Activated CD8-positive, alpha-beta memory T cell treated with anti-CD3 and anti-CD28 coated beads, Interleukin-2, amount 10 ng/mL, durations not matched to agents 7 days and 5 days (primary cell): ENCODE measurements at regions not wholly inside any gene's neighbourhood (a gene's known extent, or its start where the extent isn't known, plus 50 kb on each side); places are given as distances from the start of the nearest gene placed in this dataset.
"Not testable (repeated sequence)": the region's sequence is repeated elsewhere in the genome, so short reads cannot be mapped to it uniquely, and the experiment has no call there.

Source experiments
- ATAC-seq: fragments of 150-1000 bp; cut with Tn5 transposase; one replicate; pipeline ENCODE4 v1.10.0; 2021; ENCODE audit warnings: moderate library complexity
- CTCF ChIA-PET: fragments of 350-600 bp; sonication (Branson Sonifier 250); formaldehyde crosslinking; loops from one replicate; lab custom pipeline; 2021; ENCODE audit warnings: antibody characterized with exemption; lab: Charles Lee
- DNase-seq: peaks from one replicate; pipeline ENCODE4 v3.0.0-alpha.2; 2020
- H3K27ac Mint-ChIP-seq: one replicate; pipeline ENCODE4 v1.8.0; 2021; ENCODE audit warnings: mild to moderate bottlenecking, mixed read lengths
- H3K27me3 Mint-ChIP-seq: one replicate; pipeline ENCODE4 v1.8.0; 2021; ENCODE audit warnings: mixed read lengths
- H3K36me3 Mint-ChIP-seq: one replicate; pipeline ENCODE4 v1.8.0; 2021; ENCODE audit warnings: mild to moderate bottlenecking, mixed read lengths
- H3K4me1 Mint-ChIP-seq: one replicate; pipeline ENCODE4 v1.8.0; 2021; ENCODE audit warnings: mixed read lengths
- H3K4me3 Mint-ChIP-seq: one replicate; pipeline ENCODE4 v1.8.0; 2021; ENCODE audit warnings: mild to moderate bottlenecking, moderate library complexity, mixed read lengths
- H3K9me3 Mint-ChIP-seq: one replicate; pipeline ENCODE4 v1.8.0; 2022; ENCODE audit warnings: low read depth, mixed read lengths

DNA sequence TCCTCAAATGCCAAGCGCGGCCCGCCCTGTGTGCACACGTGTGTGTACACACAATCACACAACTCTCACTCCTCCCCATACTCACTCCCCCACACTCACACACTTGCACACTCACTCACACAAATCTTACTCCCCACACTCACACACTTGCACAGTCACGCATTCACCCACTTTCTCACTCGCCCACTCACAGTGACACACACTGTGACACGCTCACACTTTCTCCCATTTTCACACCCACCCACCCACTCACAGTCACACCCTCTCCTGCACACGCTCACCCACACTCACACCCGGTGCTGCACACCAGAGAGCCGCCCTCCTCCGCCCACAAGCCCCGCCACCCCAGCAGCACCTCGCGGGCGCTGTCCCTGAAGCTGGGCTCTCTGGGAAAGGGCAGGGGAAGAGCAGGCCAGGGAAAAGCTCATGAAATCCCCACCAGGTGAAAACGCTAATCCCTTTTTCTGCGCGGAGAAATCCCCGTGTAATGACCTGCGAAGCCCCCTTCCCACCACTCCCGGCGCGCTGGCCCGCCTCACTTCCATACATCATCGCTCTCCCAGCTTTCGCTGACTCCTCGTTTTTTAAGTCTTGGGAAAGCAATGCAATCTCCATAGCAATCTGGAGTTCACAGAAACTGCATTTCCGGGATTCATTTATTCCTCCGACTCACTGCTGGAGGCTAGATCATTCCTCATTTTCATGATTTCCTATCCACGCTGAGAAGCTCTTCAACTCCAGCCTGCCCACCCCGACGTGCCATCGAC, 211.6 kb upstream of the LRRC61 start:
- ATAC-seq, H3K9me3 Mint-ChIP-seq, H3K4me1 Mint-ChIP-seq, H3K4me3 Mint-ChIP-seq, DNase-seq, H3K36me3 Mint-ChIP-seq, CTCF ChIA-PET, H3K27ac Mint-ChIP-seq: not testable (repeated sequence)
- peaks cover 20% of the 10 kb centered on the region for H3K27me3 Mint-ChIP-seq

- H3K27ac Mint-ChIP-seq, H3K9me3 Mint-ChIP-seq, H3K4me3 Mint-ChIP-seq, H3K4me1 Mint-ChIP-seq, ATAC-seq, H3K36me3 Mint-ChIP-seq, DNase-seq, CTCF ChIA-PET: not testable (repeated sequence)
- peaks cover 20% of the 10 kb centered on the region for H3K27me3 Mint-ChIP-seq
These were observed 209.9 kb upstream of the LRRC61 start for GRCh38 chr7:150113301-150113700.

- H3K27ac Mint-ChIP-seq, H3K4me3 Mint-ChIP-seq, H3K4me1 Mint-ChIP-seq, CTCF ChIA-PET, ATAC-seq, DNase-seq, H3K9me3 Mint-ChIP-seq, H3K36me3 Mint-ChIP-seq: not testable (repeated sequence)
- peaks cover 27% of the 10 kb centered on the region for H3K27me3 Mint-ChIP-seq
These were observed 208.6 kb upstream of the LRRC61 start for GRCh38 chr7:150114591-150114990.

DNA sequence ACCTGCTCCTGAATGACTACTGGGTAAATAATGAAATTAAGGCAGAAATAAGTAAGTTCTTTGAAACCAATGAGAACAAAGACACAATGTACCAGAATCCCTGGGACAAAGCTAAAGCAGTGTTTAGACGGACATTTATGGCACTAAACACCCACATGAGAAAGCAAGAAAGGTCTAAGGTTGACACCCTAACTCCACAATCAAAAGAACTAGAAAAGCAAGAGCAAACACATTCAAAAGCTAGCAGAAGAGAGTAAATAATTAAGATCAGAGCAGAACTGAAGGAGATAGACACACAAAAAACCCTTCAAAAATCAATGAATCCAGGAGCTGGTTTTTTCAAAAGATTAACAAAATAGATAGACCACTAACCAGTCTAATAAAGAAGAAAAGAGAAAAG, 203.2 kb upstream of the LRRC61 start:
- H3K4me1 Mint-ChIP-seq, DNase-seq, H3K9me3 Mint-ChIP-seq, CTCF ChIA-PET, H3K36me3 Mint-ChIP-seq, H3K27ac Mint-ChIP-seq, ATAC-seq, H3K4me3 Mint-ChIP-seq: not testable (repeated sequence)
- H3K27me3 Mint-ChIP-seq = peaks cover 23% of the 10 kb centered on the region

DNA sequence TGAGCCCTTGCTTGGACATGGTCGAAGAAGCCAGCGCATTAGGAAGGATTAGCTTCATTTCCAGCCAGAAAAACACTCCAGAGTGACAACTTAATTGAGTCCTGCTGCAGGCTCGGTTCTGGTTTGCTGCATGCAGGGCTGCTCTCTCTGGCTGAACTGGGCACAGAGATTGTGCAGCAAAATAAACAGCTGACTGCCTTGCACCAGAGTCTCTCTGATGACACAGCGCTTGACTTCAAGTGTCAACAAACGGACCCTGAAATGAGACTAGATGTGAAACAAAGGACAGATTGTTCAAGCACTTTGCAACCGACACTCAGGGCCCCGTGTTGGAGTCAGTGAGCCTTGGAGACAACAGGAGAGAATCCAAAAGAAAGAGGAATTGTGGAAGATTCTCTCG, 197.3 kb upstream of the LRRC61 start:
- H3K27ac Mint-ChIP-seq, H3K4me1 Mint-ChIP-seq, H3K27me3 Mint-ChIP-seq, DNase-seq, ATAC-seq, H3K9me3 Mint-ChIP-seq, H3K4me3 Mint-ChIP-seq, CTCF ChIA-PET, H3K36me3 Mint-ChIP-seq: not testable (repeated sequence)

GRCh38 chr7:150134451-150134850, 188.7 kb upstream of the LRRC61 start:
- H3K4me3 Mint-ChIP-seq, H3K4me1 Mint-ChIP-seq, ATAC-seq, H3K36me3 Mint-ChIP-seq, CTCF ChIA-PET, H3K27me3 Mint-ChIP-seq, DNase-seq, H3K27ac Mint-ChIP-seq, H3K9me3 Mint-ChIP-seq: not testable (repeated sequence)

DNA sequence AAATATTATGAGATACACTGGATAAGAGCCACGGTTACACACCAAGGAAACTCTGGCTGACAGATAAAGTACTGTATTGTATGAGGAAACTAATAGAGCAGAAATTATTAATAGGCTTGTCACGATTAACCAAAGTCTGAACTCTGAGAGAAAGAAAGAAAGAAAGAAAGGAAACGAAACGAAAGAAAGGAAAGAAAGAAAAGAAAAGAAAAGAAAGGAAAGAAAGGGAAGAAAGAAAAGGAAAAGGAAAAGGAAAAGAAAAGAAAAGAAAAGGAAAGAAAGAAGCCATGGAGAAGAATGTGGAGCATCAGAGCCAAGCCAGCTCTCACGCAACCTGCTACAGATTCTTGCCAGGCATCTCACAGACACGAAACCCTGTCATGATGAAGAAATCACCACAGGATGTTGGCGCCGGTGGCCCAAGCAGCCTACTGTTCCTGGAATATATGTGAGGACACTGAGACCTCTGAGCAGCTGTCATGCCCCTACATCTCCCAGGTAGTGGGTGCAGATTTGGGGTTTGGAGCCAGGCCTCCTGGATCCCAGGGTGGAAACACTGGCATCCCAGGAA, 187.4 kb upstream of the LRRC61 start:
- CTCF ChIA-PET, H3K4me1 Mint-ChIP-seq, H3K4me3 Mint-ChIP-seq: not testable (repeated sequence)

DNA sequence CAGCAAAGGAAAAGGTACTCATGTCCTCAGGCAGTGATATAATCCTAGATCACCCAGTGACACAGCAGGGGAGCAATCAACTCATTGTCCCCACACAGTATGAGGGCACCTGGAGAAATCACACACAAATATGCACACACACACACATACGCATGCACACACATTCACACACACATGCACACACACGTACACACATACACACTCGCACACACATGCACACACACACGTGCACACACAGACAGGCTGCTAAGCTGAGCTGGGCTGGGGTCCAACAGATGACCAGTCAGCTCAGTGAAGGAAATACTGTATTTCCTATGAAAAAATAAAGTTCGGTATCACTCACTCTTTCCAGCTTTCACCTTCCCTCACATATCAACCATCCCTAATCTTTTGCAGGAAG, 183.3 kb upstream of the LRRC61 start:
- H3K27ac Mint-ChIP-seq, ATAC-seq: not testable (repeated sequence)

More for the DNA sequence above, 187.4 kb upstream of the LRRC61 start:
- not testable (repeated sequence) for ATAC-seq, H3K27me3 Mint-ChIP-seq, DNase-seq, H3K9me3 Mint-ChIP-seq, H3K36me3 Mint-ChIP-seq, H3K27ac Mint-ChIP-seq

GRCh38 chr7:150141525-150142345, 181.4 kb upstream of the LRRC61 start:
- H3K36me3 Mint-ChIP-seq, DNase-seq, ATAC-seq, H3K9me3 Mint-ChIP-seq, H3K4me3 Mint-ChIP-seq, CTCF ChIA-PET, H3K27ac Mint-ChIP-seq, H3K4me1 Mint-ChIP-seq, H3K27me3 Mint-ChIP-seq: not testable (repeated sequence)

More for the DNA sequence above, 183.3 kb upstream of the LRRC61 start:
- CTCF ChIA-PET, H3K27me3 Mint-ChIP-seq, DNase-seq, H3K4me3 Mint-ChIP-seq, H3K9me3 Mint-ChIP-seq, H3K4me1 Mint-ChIP-seq, H3K36me3 Mint-ChIP-seq: not testable (repeated sequence)

DNA sequence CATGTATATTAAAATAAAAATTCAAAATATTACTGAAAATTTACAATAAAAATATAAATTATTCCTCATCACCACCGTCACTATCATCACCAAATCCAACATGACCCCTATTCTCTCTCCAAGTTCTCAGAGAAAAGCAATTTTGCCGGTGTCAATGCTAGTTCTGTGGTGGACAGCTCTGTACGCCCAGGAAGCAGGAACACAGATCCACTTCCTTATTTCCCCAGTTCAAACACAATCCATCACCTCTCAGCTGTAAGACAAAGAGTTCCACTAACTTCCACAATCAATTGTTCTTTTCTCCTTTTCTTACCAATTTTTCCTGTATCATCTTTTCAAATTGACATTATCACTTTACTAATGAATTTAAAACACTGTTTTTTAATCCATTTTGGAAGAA, 177.0 kb upstream of the LRRC61 start:
- DNase-seq, H3K9me3 Mint-ChIP-seq, H3K36me3 Mint-ChIP-seq, H3K4me1 Mint-ChIP-seq, H3K27ac Mint-ChIP-seq, H3K27me3 Mint-ChIP-seq, H3K4me3 Mint-ChIP-seq, ATAC-seq, CTCF ChIA-PET: not testable (repeated sequence)

GRCh38 chr7:150147524-150147923, 175.6 kb upstream of the LRRC61 start:
- DNase-seq, H3K4me3 Mint-ChIP-seq, H3K27ac Mint-ChIP-seq, H3K4me1 Mint-ChIP-seq, H3K27me3 Mint-ChIP-seq, CTCF ChIA-PET, ATAC-seq, H3K9me3 Mint-ChIP-seq, H3K36me3 Mint-ChIP-seq: not testable (repeated sequence)

DNA sequence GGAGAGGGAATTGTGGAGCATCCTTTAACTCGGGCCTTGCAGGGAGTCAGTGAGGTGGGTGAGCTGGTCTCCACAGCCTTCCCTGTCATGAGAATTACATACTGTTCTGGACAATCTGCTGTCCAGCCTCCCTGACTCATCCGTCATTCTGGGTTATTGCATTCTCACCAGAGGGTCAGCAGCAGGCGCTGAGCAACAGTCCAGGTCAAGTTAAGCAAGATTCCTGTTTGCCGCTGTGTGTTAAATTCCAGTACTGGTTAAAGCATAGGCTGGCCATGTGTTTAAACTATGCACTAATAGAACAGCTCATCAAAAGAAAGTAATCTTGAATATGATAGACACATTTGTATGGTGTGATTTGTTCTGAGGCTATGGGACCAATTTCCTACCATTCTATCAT, 167.1 kb upstream of the LRRC61 start:
- H3K9me3 Mint-ChIP-seq, H3K4me3 Mint-ChIP-seq, H3K27ac Mint-ChIP-seq, CTCF ChIA-PET, ATAC-seq, H3K4me1 Mint-ChIP-seq, H3K27me3 Mint-ChIP-seq, H3K36me3 Mint-ChIP-seq, DNase-seq: not testable (repeated sequence)

DNA sequence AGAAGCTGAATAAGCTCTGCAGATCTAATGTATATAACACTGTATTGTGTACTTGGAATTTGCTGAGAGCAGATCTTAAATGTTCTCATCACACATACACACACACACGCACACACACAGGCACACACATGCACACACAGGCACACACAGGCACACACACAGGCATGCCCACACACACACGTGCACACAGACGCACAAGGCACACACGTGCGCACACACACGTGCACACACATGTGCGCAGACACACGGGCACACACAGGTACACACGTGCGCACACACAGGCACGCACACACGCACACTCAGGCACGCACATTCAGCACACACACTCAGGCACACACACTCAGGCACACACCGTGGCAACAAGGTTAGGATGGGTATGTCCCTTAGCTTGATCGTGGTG, 164.5 kb upstream of the LRRC61 start:
- H3K27me3 Mint-ChIP-seq, H3K36me3 Mint-ChIP-seq, H3K27ac Mint-ChIP-seq, ATAC-seq, H3K4me1 Mint-ChIP-seq, H3K4me3 Mint-ChIP-seq, DNase-seq, H3K9me3 Mint-ChIP-seq, CTCF ChIA-PET: not testable (repeated sequence)

DNA sequence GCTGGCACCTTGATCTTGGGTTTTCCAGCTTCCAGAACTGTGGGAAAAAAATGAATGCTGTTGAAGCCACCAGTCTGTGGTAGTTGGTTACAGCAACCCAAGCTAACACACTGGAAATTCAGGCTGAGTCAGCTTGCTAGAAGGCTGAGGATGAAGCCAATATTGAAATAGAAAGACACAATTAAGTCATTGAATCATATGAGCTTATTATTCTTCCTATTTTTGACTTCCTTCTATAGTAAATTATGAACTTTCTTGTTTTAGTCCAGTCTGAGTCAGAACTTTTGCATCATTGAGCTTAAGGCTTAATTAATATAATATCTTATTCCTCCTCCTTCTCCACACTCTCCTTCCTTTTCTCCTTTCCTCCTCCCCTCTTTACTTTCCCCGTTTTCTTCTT, 153.6 kb upstream of the LRRC61 start:
- not testable (repeated sequence) for H3K27me3 Mint-ChIP-seq, H3K9me3 Mint-ChIP-seq

More for the DNA sequence above, 153.6 kb upstream of the LRRC61 start:
- ATAC-seq, DNase-seq, H3K27ac Mint-ChIP-seq, H3K4me1 Mint-ChIP-seq, H3K36me3 Mint-ChIP-seq, CTCF ChIA-PET, H3K4me3 Mint-ChIP-seq: not testable (repeated sequence)
